Neural progenitor cell (in vitro differentiated cells): ENCODE measurements at regions not wholly inside any gene's neighbourhood (a gene's known extent, or its start where the extent isn't known, plus 50 kb on each side); places are given as distances from the start of the nearest gene placed in this dataset.

ENCODE experiments used
- CTCF ChIP-seq: fragments of 200-600 bp; sonication (generic); IDR thresholded peaks from 2 replicates; pipeline ENCODE4 v1.5.1; 2017; ENCODE audit warnings: antibody characterized with exemption, mild to moderate bottlenecking
- EZH2phosphoT487 ChIP-seq: fragments of 200-600 bp; sonication (generic); IDR thresholded peaks from 2 replicates; pipeline ENCODE4 v1.6.1; 2017; ENCODE audit warnings: antibody characterized with exemption

- TF ChIP-seq CTCF (no peak), EZH2phosphoT487 (no peak)
These were observed 577.7 kb downstream of the KIF4B start for GRCh38 chr5:155591273-155591672.
